H9 (cell line): ENCODE measurements at regions not wholly inside any gene's neighbourhood (a gene's known extent, or its start where the extent isn't known, plus 50 kb on each side); places are given as distances from the start of the nearest gene placed in this dataset.
"Not testable (repeated sequence)": the region's sequence is repeated elsewhere in the genome, so short reads cannot be mapped to it uniquely, and the experiment has no call there.

Experiments
- DNase-seq: peaks from one replicate; pipeline ENCODE4 v3.0.0-alpha.2; 2017
- H2AFZ ChIP-seq: one replicate; pipeline ENCODE4 v1.6.1; 2013; ENCODE audit warnings: mild to moderate bottlenecking, low read length, control low read depth, moderate library complexity
- H2AK5ac ChIP-seq: 2 replicates; pipeline ENCODE4 v1.6.1; 2013; ENCODE audit warnings: low read length, control low read depth, mixed read lengths; ENCODE audit not compliant: insufficient read length
- H2BK120ac ChIP-seq: one replicate; pipeline ENCODE4 v1.6.1; 2013; ENCODE audit warnings: low read depth, mild to moderate bottlenecking, low read length, control low read depth, inconsistent platforms; ENCODE audit not compliant: poor library complexity, severe bottlenecking
- H2BK12ac ChIP-seq: 2 replicates; pipeline ENCODE4 v1.6.1; 2013; ENCODE audit warnings: low read length, control low read depth, mixed read lengths, low read depth; ENCODE audit not compliant: insufficient read length
- H2BK15ac ChIP-seq: 2 replicates; pipeline ENCODE4 v1.6.1; 2013; ENCODE audit warnings: low read depth, low read length, control low read depth
- H2BK20ac ChIP-seq: one replicate; pipeline ENCODE4 v1.6.1; 2013; ENCODE audit warnings: low read depth, mild to moderate bottlenecking, low read length, control low read depth, inconsistent platforms; ENCODE audit not compliant: poor library complexity, severe bottlenecking
- H2BK5ac ChIP-seq: 2 replicates; pipeline ENCODE4 v1.6.1; 2013; ENCODE audit warnings: low read length, control low read depth, mixed read lengths; ENCODE audit not compliant: insufficient read length
- H3K14ac ChIP-seq: 2 replicates; pipeline ENCODE4 v1.6.1; 2013; ENCODE audit warnings: low read length, control low read depth; ENCODE audit not compliant: insufficient read depth
- H3K18ac ChIP-seq: 2 replicates; pipeline ENCODE4 v1.6.1; 2013; ENCODE audit warnings: low read depth, mild to moderate bottlenecking, mixed read lengths, low read length, control low read depth; ENCODE audit not compliant: insufficient read length
- H3K23ac ChIP-seq: 2 replicates; pipeline ENCODE4 v1.6.1; 2013; ENCODE audit warnings: low read length, control low read depth, mixed read lengths, low read depth; ENCODE audit not compliant: insufficient read length
- H3K23me2 ChIP-seq: 2 replicates; pipeline ENCODE4 v1.6.1; 2013; ENCODE audit warnings: low read depth, mild to moderate bottlenecking, mixed read lengths, low read length, control low read depth; ENCODE audit not compliant: insufficient read length, poor library complexity, severe bottlenecking
- H3K27ac ChIP-seq: 2 replicates; pipeline ENCODE4 v1.5.1; 2013; ENCODE audit warnings: low read length, control low read depth, mixed read lengths, low read depth; ENCODE audit not compliant: insufficient read length
- H3K27me3 ChIP-seq: 2 replicates; pipeline ENCODE4 v1.6.1; 2013; ENCODE audit warnings: low read length, control low read depth, inconsistent platforms; ENCODE audit not compliant: insufficient read depth
- H3K4ac ChIP-seq: 2 replicates; pipeline ENCODE4 v1.6.1; 2013; ENCODE audit warnings: low read depth, mild to moderate bottlenecking, control low read depth, inconsistent platforms, low read length, moderate library complexity
- H3K4me1 ChIP-seq: 2 replicates; pipeline ENCODE4 v1.6.1; 2013; ENCODE audit warnings: low read length, control low read depth, inconsistent platforms; ENCODE audit not compliant: insufficient read depth
- H3K4me2 ChIP-seq: 2 replicates; pipeline ENCODE4 v1.6.1; 2013; ENCODE audit warnings: low read length, control low read depth, mixed read lengths; ENCODE audit not compliant: insufficient read length, insufficient read depth
- H3K56ac ChIP-seq: 2 replicates; pipeline ENCODE4 v1.6.1; 2013; ENCODE audit warnings: low read depth, mild to moderate bottlenecking, mixed read lengths, low read length, control low read depth; ENCODE audit not compliant: insufficient read length
- H3K79me1 ChIP-seq: 2 replicates; pipeline ENCODE4 v1.6.1; 2013; ENCODE audit warnings: low read depth, mild to moderate bottlenecking, moderate library complexity, low read length, control low read depth, inconsistent platforms; ENCODE audit not compliant: insufficient read depth, poor library complexity, severe bottlenecking
- H3K79me2 ChIP-seq: 2 replicates; pipeline ENCODE4 v1.6.1; 2013; ENCODE audit warnings: low read length, control low read depth, inconsistent platforms; ENCODE audit not compliant: insufficient read depth
- H3K9ac ChIP-seq: 2 replicates; pipeline ENCODE4 v1.6.1; 2013; ENCODE audit warnings: low read length, control low read depth, mixed read lengths; ENCODE audit not compliant: insufficient read length; ENCODE audit errors: extremely low read depth
- H3K9me3 ChIP-seq: one replicate; pipeline ENCODE4 v1.6.1; 2013; ENCODE audit warnings: low read depth, low read length, inconsistent platforms; ENCODE audit not compliant: control insufficient read depth
- H3T11ph ChIP-seq: one replicate; pipeline ENCODE4 v1.6.1; 2013; ENCODE audit warnings: mild to moderate bottlenecking, low read length, control low read depth, inconsistent platforms
- H4K20me1 ChIP-seq: one replicate; pipeline ENCODE4 v1.6.1; 2013; ENCODE audit not compliant: control insufficient read depth, insufficient read length, insufficient read depth
- H4K5ac ChIP-seq: 2 replicates; pipeline ENCODE4 v1.6.1; 2013; ENCODE audit warnings: low read depth, mild to moderate bottlenecking, mixed read lengths, low read length, control low read depth; ENCODE audit not compliant: insufficient read length
- H4K8ac ChIP-seq: replicated peaks from 2 replicates; pipeline ENCODE4 v1.6.1; 2013; ENCODE audit warnings: low read length, control low read depth, mixed read lengths, low read depth; ENCODE audit not compliant: insufficient read length
- H4K91ac ChIP-seq: 2 replicates; pipeline ENCODE4 v1.6.1; 2013; ENCODE audit warnings: low read depth, mild to moderate bottlenecking, moderate library complexity, mixed read lengths, low read length, control low read depth; ENCODE audit not compliant: insufficient read length
- H3K27ac Mint-ChIP-seq, 3 experiments: 2 replicates in 2 of 3; 3 replicates in 1 of 3; pipeline ENCODE4 v1.8.0; 2020 to 2021; ENCODE audit warnings: mixed read lengths in 3 of 3, mild to moderate bottlenecking in 1 of 3, moderate library complexity in 1 of 3
- H3K27me3 Mint-ChIP-seq: 2 replicates; pipeline ENCODE4 v1.8.0; 2021; ENCODE audit warnings: low read depth, mild to moderate bottlenecking, moderate library complexity, mixed read lengths
- H3K36me3 Mint-ChIP-seq, 3 experiments: 2 replicates in 2 of 3; 3 replicates in 1 of 3; pipeline ENCODE4 v1.8.0; 2020 to 2021; ENCODE audit warnings: low read depth in 3 of 3, mixed read lengths in 3 of 3; ENCODE audit not compliant: insufficient read depth in 1 of 3
- H3K4me1 Mint-ChIP-seq, 2 experiments: 2 replicates each; pipeline ENCODE4 v1.8.0; 2020; ENCODE audit warnings: mixed read lengths in 2 of 2
- H3K4me3 Mint-ChIP-seq, 2 experiments: 2 replicates in 1 of 2; 3 replicates in 1 of 2; pipeline ENCODE4 v1.8.0; 2020 to 2021; ENCODE audit warnings: mild to moderate bottlenecking in 2 of 2, mixed read lengths in 2 of 2, moderate library complexity in 1 of 2
- H3K9me3 Mint-ChIP-seq, 2 experiments: 2 replicates in 1 of 2; 3 replicates in 1 of 2; pipeline ENCODE4 v1.8.0; 2020; ENCODE audit warnings: mild to moderate bottlenecking in 2 of 2, mixed read lengths in 2 of 2, moderate library complexity in 1 of 2
- WGBS: extraction: QIAGEN DNeasy Blood & Tissue Kit; methylation state at CpG from one replicate; pipeline ENCODE4 v1.1.7; 2013; ENCODE audit warnings: missing lambda C conversion rate, low lambda C conversion rate, mixed read lengths; ENCODE audit not compliant: insufficient read length; ENCODE audit errors: extremely low coverage; 5-methylcytosine and 5-hydroxymethylcytosine counted together
- TF ChIP-seq, protein P1 (sequence below): fragments of 200-600 bp; sonication (generic); conservative IDR thresholded peaks from 3 replicates; pipeline ENCODE4 v1.8.0; 2021; ENCODE audit warnings: antibody characterized with exemption, mild to moderate bottlenecking

DNA sequence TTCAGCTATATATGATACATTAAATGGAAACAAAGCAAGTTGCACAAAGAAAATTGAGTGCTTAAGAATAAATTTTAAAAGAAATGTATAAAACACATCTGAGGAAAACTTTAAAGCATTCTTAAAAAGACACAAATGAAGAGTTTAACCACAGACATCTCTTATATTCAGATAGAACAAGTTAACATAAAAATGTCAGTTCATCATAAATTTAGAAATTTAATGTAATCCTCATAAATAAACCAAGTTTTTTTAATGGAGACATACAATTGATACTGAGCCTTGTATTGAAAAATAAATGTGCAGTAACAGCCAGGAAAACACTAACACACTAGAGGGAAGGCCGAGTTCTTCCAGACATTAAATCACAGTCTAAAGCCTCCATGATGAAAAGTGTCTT lies 243.9 kb upstream of the MKLN1 start:
- Mint-ChIP-seq H3K9me3 (no peaks in the 10 kb centered on the region), H3K4me3 (no peak overlapping the region), H3K27me3 (no peaks in the 10 kb centered on the region), H3K36me3 (peaks cover 0 to 4% (median 0%) of the 10 kb centered on the region in 3 experiments; a peak in 2 of 7 replicates), H3K27ac (no peak overlapping the region), H3K4me1 (peaks cover 4 to 5% of the 10 kb centered on the region in 2 experiments)
- Histone ChIP-seq H3K79me1 (no peaks in the 10 kb centered on the region), H3K18ac (no peak overlapping the region), H3K56ac (no peak overlapping the region), H4K91ac (no peak overlapping the region), H4K8ac (no peak overlapping the region), H3K27me3 (no peaks in the 10 kb centered on the region), H3K4me1 (peaks cover 3% of the 10 kb centered on the region; the same call in 1 of the 2 replicates), H2BK12ac (no peak overlapping the region), H2AFZ (no peak overlapping the region), H2BK120ac (no peak overlapping the region), H2BK5ac (no peak overlapping the region), H3K23ac (no peak overlapping the region), H3K14ac (no peak overlapping the region), H3K9me3 (no peaks in the 10 kb centered on the region), H4K20me1 (no peaks in the 10 kb centered on the region), H3K4ac (no peak overlapping the region), H3K79me2 (peaks cover 2% of the 10 kb centered on the region; the same call in 1 of the 2 replicates), H4K5ac (no peak overlapping the region), H2AK5ac (no peak overlapping the region), H3K27ac (no peak overlapping the region), H3K9ac (no peak overlapping the region), H2BK15ac (no peak overlapping the region), H2BK20ac (no peak overlapping the region), H3K23me2 (no peaks in the 10 kb centered on the region), H3T11ph (no peak overlapping the region), H3K4me2 (no peak overlapping the region)
- no CpG with 5 or more reads among the region's 1 CpG for WGBS
- TF ChIP-seq, protein P1, sequence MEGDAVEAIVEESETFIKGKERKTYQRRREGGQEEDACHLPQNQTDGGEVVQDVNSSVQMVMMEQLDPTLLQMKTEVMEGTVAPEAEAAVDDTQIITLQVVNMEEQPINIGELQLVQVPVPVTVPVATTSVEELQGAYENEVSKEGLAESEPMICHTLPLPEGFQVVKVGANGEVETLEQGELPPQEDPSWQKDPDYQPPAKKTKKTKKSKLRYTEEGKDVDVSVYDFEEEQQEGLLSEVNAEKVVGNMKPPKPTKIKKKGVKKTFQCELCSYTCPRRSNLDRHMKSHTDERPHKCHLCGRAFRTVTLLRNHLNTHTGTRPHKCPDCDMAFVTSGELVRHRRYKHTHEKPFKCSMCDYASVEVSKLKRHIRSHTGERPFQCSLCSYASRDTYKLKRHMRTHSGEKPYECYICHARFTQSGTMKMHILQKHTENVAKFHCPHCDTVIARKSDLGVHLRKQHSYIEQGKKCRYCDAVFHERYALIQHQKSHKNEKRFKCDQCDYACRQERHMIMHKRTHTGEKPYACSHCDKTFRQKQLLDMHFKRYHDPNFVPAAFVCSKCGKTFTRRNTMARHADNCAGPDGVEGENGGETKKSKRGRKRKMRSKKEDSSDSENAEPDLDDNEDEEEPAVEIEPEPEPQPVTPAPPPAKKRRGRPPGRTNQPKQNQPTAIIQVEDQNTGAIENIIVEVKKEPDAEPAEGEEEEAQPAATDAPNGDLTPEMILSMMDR = no peak
- DNase-seq = no peak

DNA sequence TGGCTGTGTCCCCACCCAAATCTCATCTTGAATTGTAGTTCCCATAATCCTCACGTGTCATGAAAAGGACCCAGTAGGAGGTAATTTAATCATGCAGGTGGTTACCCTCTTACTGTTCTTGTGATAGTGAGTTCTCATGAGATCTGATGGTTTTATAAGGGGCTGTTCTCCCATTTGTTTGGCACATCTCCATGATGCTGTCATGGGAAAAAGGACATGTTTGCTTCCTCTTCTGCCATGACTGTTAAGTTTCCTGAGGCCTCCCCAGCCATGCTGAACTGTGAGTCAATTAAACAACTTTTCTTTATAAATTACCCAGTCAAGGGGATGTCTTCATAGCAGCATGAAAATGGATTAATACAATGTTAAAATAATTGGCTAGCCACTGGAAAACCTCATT lies 243.3 kb upstream of the MKLN1 start:
- H3K27me3 Mint-ChIP-seq, H2BK15ac ChIP-seq, H3K79me1 ChIP-seq, DNase-seq, H2BK5ac ChIP-seq, H3K27ac ChIP-seq, H3K9me3 ChIP-seq, H3K27ac Mint-ChIP-seq, H2BK12ac ChIP-seq, H3K14ac ChIP-seq, H3K56ac ChIP-seq, H3K79me2 ChIP-seq, H4K91ac ChIP-seq, H3K4me1 ChIP-seq, H4K8ac ChIP-seq, H3K4me3 Mint-ChIP-seq, H2BK120ac ChIP-seq, H2AFZ ChIP-seq, H3K23ac ChIP-seq, H3K36me3 Mint-ChIP-seq, H2BK20ac ChIP-seq, H3K4me2 ChIP-seq, H3K9ac ChIP-seq, H4K5ac ChIP-seq, H3K9me3 Mint-ChIP-seq, H3T11ph ChIP-seq, H3K4me1 Mint-ChIP-seq, H3K27me3 ChIP-seq, H3K18ac ChIP-seq, H3K4ac ChIP-seq, H4K20me1 ChIP-seq, H2AK5ac ChIP-seq, H3K23me2 ChIP-seq: not testable (repeated sequence)
- no CpG with 5 or more reads among the region's 1 CpG for WGBS
